GF-D8 (cell line): ENCODE measurements at regions not wholly inside any gene's neighbourhood (a gene's known extent, or its start where the extent isn't known, plus 50 kb on each side); places are given as distances from the start of the nearest gene placed in this dataset.

Experiments
- DNase-seq: peaks from one replicate; lab custom pipeline; 2025; lab: John Stamatoyannopoulos, UW

DNA sequence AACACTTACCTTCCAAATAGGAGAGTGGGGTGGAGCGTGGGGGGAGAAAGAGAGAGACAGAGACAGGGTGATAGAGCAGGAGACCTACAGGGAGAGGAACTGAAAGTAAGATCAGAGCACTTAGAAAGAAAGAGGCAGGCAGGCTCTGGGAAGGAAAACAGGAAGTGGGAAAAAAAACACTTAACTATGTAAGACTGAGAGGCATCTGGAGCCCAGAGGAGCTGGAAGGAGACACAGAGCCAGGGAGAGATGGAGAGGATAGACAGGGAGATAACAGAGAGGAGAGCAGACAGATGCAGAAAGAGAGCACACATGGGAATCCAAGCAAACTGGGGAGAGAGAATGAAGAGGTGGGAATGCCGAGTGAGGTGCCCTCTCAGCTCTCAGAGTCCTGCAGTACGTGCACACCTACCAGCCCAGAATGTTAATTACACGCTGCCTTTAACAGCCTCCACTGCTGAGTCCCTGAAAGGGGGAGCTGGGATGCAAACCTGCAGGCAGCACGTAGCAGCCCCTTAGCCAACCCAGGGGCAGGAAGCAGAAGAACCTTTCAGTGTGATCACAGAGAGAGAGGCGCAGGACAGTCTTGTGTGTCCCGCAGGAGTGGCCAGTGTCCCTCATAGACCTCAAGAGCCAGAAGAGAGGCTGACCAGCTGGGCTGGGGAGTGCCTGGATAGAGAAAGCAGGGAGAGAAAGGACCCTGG is 132.7 kb upstream of the LRFN2 start:
- DNase-seq, result no peak

DNA sequence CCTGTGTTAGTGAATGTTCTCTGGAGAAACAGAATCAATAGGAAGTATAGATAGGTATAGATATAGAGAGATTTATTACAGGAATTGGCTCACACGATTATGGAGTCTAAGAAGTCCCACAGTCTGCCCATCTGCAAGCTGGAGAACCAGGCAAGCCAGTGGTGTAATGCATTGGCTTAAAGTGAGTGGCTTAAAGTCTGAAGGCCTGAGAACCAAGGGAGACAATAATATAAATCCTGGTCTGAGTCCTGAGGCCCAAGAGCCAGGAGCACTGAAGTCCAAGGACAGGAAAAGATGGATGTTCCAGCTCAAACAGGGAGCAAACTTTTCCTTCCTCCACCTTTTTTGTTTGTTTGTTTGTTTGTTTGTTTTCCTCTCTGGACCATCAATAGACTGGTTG is 131.2 kb upstream of the LRFN2 start:
- DNase-seq, result no peak

DNA sequence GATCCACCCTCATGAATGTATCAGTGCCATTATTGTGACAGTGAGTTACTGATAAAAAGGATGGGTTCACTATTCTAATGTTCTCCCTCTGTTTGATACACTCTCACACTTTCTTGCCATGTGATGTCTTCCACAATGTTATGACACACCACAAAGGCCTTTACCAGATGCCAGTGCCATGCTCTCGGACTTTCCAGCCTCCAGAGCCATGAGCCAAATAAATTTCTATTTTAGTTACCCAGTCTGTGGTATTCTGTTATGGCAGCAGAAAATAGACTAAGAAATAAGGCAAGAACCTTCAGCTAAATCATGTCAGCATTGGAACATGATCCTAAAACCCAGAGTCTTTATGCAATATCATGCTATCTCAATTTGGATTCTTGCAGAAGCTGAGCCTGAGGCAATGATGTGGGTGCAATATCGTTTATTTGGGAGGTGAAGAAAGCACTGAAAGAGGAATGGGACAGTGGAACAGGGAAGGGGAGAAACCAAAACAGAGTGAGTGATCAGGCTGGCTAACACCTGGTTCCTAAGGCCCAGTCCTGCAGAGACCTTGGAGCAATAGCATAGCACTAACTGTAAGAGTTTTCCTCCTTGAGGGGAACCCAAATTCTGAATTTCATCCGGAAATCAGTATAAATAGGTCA is 130.4 kb upstream of the LRFN2 start:
- no peak for DNase-seq

DNA sequence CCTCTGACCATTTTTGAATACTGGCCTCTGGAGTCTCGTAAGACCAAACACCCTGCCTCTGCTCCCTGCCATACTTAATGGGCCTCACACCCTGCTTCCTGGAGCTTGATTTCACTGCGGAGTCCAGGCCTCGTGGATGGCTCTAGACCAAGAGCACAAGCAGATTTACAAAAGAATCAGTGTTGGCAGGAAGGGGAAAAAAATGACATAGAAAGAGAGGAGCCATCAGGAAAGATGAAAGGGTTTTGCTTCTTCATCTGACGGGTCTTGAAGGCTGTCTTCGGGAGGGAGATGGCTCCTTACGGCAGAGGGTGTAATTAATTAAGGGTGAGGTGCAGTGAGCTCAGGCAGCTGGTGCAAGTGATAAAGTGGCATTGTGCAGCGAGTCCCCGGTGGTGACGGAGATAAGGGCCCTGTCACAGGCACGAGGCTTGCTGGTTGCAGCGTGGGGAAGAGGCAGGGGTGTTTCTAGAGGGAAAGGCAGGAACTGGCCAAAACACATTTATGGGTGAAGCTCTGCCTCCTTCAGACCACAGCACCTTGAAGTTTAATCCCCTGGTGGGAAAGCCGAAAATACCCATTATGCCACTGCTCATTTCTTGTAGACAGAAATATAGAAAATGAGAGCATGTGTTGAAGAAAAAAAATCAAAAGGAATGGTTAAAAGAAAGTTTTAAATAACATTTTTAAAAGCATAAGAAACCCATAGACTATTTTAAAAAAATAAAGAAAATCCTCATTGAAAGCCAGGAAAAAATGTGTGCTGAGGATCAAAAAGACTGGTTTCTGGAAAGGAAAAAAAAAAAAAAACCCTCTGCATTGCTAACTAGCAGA is 128.6 kb upstream of the LRFN2 start:
- DNase-seq, result no peak

DNA sequence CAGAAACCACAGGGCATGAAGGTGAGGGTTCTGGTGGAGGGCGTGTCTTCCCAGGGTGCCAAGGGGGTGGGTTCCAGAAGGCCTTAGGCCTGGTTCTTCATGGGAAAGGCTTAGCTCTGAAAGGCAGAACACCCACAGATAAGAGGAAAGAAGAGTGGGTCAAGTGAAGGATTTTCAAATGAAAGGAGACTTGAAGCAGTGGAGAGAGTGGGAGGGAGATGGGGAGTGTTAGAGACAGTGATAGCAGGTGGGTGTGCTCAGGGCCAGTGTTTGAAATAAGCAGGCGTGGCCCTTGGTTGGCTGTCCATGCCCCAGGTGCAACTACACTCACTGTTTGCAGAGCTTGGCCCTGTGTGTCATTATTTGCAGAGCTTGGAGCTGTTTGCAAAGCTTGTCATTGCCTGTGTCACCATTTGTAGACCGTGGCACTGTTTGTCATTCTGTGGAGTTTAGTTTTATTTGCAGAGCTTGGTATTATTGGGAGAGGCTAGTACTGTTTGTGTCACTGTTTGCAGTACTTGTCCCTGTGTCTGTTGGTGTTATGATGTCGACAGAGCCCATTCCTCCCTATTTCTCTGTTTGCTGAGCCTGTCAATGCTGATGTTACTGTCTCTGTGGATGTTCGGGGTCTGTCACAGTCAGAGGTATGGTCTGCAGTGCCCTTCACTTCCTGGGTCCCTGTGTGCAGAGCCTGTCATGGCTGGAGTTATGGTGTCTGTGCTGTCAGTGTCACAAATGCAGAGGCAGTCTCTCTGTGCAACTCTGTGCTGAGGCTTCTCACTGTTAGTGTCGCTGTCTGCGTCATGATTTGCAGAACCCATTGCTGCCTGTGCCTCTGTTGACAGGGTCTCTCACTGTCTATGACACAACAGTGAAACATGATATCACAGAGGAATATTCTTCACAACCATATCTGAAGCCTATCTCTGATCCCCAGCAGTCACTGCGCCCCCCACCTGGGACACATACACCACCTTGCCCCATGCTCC is 127.7 kb upstream of the LRFN2 start:
- DNase-seq, result no peak

DNA sequence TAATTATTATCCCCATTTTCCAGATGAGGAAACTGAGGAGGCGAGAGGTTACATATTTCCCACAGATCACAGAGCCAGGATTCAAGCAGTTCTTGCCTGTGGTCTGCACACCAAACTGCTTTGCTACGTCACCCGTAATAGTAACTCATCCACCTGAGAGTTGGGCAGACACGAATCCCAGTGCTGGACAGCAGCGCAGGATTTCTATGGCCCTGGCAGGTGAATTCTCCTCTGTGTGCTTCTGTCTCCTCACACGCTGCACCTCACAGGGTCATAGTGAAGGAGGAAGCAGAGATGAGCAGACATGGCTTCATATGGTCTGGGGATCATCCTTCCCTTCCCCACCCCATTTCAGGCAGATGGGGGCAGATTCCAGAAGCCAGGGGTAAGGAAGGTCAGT is 127.0 kb upstream of the LRFN2 start:
- no peak for DNase-seq

DNA sequence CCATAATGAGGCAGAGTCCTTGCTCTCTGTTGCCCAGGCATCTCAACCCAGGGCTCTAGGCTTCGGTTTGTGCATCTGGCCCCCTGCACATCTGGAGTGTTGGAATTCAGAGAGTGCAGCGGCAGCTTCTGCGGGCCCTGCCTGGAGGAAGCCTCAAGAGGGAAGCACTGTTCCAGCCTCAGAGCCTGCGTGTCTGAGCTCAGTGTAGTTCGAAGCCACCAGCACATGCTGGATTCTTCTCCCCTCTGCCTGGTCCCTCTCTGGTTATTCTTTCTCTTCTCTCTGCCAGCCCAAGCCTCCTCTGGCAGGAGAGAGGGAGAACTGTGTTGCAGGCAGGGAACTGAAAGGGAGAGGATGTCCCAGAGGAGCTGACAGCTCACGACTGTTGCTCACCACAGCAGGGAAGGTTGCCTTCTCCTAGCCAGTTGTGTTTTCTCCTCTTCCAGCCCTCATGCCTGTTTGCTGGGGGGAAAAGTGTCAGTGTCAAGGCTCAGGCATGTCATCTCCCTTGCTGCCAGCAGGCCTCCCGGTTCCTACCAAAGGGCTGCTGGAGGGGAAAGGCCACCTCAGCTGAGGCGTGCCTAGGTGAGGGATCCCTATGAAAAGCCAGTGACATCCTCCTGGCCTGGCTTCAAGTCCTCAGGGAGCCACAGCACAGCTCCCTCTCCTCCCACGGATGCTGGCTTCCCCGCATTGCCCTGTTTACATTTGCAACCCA is 126.0 kb upstream of the LRFN2 start:
- DNase-seq, result no peak

DNA sequence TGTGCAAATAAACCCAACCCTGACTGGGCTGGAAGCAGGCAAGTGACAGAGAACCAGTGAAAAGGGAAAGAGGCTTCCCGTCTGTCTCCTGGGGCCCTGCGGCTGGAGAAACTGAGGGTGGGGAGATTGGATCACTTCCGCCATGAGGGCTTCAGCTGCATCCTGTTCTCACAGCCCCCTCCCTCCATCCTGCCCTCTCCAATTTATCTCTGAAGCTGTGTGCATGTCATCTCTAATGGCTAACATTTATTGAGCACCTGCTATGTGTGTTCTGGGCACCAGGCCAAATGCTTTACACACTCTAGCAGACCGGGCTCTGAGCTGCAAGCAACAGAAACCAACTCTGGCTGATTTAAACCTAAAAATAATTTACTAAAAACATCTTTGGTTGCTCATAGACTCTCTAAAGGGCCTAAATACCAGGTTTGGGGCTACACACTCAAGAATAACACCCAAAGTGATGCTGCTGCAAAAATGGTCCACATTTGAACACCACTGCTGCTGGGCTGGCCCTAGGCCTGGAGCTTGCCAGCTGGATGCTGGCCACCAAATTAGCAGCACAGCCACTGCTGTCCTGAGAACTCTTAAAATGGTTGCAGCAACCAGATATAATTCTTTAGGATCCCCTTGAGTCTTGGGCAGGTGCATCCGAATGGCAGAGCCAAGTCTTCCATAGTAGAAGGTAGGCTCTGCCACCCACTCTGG is 123.6 kb upstream of the LRFN2 start:
- DNase-seq, result no peak

DNA sequence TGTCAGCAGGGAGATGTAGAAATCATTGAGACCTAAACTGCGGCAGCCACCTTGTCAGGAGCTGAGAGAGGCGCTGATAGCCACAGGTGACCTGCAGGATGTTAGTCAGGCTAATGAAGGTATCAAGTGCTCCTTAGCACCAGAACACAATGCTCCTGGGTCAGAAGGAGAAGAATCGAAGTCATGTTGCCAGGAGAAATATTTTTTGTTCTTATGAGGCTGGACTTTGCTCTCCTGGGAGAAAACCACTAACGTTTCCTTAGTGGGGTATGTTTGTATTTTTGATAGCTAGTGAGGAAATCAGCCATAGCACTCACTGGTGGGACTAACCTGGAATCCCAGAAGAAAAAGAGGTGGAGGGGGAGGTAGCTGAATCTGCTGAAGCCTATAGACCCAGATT is 120.9 kb upstream of the LRFN2 start:
- DNase-seq, result no peak

DNA sequence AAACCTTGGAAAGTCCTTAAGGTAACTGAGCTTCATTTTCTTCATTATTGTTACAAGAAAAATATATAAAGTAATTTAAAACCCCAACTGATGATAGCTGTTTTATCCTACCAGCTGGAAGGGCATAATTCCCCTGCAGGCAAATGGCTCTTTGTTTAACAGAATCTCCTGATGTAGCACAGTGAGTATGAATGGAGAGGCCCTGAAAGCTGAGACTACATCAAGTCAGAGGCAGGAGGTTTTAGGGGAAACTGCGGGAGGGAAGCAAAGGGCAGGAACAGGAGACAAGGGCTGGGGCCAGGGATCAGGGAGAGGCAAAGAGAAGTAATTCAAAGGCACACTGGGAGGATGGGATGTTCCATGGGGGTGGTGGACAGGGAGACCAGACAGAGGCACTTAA is 119.0 kb upstream of the LRFN2 start:
- DNase-seq, result no peak

DNA sequence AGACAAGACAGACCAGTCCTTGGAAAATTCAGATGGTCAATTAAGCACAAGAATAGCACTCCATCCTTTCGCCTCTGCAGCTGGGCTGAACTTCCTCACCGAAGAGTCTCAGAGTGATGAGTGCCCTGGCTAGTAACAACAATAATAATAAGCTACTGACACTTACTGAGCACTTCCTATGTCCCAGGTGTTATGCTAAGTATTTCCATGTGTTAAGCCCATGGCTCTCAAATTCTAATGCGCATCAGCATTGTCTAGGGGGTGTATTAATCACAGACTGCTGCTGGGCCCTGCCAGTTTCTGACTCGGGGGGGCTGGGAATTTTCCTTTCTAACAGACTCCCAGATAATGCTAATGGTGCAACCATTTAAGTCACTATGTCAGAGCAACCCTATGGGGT is 118.2 kb upstream of the LRFN2 start:
- DNase-seq, result no peak

DNA sequence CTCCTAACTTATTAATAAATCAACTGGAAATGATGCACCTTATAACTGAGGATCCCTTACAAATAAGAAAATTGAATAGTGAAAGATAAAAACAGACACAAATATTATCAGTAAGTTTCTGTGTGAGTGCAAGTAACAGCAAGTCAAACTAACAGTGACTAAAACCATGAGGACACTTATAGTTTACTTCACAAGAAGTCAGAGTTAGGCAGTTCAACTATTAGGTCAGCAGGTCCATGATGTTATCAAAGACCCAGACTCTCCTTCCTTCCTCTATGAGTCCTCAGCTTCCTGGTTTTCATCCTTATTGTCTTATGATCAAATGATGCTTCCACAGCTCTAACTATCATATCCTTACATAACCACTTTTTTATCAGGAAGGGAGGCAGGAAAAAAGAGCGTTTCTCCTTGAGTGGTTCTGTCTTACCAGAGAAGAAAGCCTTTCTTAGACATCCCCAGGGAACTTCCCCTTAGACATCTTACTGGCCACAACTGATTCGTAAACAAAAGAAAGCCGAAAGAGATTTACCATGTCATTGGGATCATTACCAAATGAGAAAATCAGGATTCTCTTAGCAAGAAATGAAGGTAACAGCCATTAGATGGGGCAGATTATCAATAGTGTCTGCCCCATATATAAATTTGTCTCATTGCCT is 114.3 kb upstream of the LRFN2 start:
- DNase-seq, result no peak

DNA sequence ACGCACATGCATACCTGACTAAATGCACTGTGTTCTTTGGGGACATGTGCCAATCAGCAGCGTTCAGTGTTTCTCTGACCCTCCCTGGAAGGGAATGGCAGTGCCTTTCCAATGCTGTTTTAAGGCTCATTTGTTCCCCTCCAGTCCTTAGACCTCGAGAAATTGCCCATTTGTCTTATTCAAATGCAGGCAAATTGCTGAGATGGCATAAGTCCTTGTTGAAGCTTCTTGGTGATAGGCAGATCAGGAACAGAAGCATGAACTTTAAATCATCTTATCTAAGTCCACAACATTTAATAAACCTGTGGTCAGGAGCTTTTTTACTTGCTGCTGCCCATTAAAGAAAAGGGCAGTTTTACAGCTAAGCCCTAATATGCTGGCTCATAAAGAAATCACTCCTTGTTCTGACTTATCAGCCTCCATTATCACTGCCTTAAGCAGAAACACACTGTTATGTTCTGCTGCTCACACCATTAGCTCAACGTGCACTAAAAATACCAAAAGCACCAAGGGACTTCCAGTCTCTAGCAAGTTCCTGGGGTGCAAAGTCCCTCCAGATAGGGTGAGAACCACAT is 112.9 kb upstream of the LRFN2 start:
- DNase-seq, result no peak

DNA sequence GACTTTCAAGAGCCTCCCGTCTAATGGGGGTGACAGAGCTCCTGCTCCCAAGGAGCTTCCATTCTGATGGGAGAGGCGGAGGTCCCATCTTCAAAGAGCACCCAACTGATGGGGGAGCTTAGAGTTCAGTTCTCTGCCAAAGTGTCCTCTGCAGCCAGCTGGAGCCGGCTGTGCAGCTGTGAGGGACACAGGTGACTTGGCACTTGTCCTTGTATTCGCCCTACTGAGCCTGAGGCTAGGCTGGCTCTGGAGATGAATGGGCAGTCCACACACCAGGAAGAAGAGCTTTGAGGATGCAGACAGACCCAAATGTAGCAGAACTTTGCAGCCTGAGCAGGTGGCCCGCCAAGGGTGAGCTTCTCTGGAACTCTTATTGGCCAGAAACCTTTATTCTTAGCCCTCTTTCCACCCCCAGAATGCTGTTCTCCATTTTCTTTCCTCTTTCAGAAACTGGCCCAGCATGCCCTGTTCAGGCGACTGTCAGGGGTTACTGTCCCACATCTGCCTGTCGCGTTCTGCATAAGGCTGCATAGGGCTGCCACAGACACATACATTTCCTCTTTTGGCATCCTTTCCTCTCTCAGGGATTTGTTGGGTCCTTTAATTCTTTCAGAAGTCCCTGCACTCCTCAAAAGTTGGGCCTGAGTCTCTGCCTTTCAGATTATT is 108.7 kb upstream of the LRFN2 start:
- no peak for DNase-seq

DNA sequence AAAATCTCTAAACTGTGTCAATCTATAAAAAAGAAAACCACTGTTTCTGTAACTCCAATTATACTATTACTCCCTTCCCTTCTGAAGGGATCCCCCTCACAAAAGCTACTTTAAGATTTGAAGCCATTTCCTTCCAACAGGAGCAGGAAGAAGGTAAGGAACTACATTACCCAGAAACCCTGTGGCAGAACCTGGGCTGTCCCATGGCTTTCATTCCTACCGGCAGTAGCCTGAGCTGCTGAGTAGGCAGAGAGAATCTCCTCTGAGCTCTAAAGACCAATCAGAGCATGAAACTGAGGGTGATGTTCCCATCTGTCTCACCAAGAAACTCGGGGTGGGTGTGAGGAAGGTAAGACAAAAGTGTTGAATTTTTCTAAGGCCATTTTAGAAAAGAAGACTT is 108.0 kb upstream of the LRFN2 start:
- no peak for DNase-seq

DNA sequence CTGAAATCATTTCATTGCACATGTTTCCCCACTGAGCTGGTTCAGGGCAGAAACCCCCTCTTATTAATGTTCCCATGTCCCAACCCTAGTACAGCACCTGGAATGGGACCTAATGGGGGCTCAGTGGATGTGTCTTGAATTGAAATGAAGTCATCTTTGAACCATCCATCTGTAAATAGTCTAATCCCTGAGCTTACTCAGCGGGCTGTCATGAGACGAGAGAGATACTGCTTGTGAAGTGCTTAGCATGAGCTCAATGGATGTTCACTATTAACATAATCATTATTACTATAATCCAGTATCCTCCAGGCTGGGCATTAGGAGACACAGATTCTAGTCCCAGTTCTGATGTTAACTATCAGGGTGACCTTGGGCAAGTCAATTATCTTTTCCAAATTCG is 106.6 kb upstream of the LRFN2 start:
- DNase-seq, result no peak

DNA sequence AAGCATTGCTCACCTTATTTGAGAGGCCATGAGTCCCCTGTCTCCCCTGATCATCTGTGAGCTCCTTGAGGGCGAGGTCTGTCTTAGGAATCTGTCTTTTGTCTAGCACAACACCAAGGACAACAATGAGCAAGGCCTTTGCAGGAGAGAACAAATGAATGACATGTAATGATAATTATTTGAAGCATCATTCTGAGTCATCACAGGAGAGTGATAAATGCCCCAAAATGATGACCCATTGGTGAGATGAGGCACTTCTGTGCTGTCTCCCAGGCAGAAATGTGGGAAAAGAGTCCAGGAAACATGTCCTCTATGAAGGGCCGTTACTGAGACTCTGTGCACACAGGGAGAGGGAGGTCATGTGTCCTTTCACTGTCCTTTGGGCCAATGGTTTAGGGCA is 105.2 kb upstream of the LRFN2 start:
- no peak for DNase-seq

DNA sequence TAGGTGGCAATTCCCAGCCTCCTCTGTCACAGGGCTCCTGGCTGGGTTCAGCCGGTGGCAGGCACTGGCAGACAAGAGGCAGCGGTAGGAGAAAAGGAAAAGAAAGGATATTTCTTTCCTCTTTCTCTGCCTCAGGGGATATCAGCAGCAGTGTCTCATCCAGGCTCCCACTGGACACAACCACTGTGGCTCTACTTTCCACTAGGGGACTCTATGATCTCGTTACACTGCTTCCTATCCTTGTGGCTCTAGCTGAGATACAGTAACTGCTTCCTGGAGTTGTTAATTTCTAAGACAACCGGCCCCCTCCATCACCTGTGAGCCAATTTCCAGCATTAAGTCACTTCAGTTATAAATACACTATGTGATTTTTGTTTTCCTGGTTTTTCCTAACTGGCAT is 102.0 kb upstream of the LRFN2 start:
- no peak for DNase-seq

DNA sequence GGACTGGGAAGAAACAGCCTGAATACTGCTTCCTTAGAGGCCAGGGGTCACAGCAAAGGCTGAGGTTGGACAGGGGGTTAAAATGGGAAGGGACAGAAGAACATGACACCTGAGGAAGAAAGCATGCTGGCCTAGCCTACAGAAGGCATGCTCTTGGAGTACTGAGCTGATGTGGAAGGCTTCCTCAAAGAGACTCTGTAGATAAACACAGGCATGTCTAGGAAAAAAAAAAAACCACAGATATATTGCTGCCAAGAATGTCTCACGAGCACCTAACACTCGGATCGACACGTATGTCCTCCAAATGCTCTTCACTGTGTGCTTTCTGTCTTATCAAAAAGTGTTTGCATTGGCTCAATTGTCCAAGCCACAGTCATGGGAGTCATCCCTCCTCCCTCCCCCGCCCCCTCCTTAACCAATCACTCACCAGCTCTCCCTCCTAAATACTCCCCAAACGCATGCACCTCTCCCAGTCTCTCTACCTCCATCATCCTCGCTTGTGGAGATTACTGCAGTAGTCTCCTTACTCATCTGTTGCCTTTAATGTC is 101.1 kb upstream of the LRFN2 start:
- no peak for DNase-seq
